GM21360 (cell line): ENCODE measurements at regions not wholly inside any gene's neighbourhood (a gene's known extent, or its start where the extent isn't known, plus 50 kb on each side); places are given as distances from the start of the nearest gene placed in this dataset.
"Not testable (repeated sequence)": the region's sequence is repeated elsewhere in the genome, so short reads cannot be mapped to it uniquely, and the experiment has no call there.

Experiments used
- ATAC-seq: cut with Tn5 transposase; IDR thresholded peaks from one replicate; pipeline ENCODE4 v1.9.1; 2021; ENCODE audit warnings: mild to moderate bottlenecking, moderate library complexity; ENCODE audit not compliant: unreplicated experiment

GRCh38 chr13:103523858-103524257, 457.6 kb upstream of the SLC10A2 start:
- no peak for ATAC-seq

- ATAC-seq, result no peak
These were observed 455.3 kb upstream of the SLC10A2 start for GRCh38 chr13:103521532-103521931.

- no peak for ATAC-seq
These were observed 451.5 kb upstream of the SLC10A2 start for GRCh38 chr13:103517768-103518102.

GRCh38 chr13:103517066-103517767, 451.0 kb upstream of the SLC10A2 start:
- no peak for ATAC-seq

GRCh38 chr13:103516015-103516795, 450.0 kb upstream of the SLC10A2 start:
- no peak for ATAC-seq

GRCh38 chr13:103515410-103515809, 449.2 kb upstream of the SLC10A2 start:
- ATAC-seq, result no peak

- no peak for ATAC-seq
These were observed 448.4 kb upstream of the SLC10A2 start for GRCh38 chr13:103514619-103515018.

GRCh38 chr13:103514188-103514587, 448.0 kb upstream of the SLC10A2 start:
- ATAC-seq, result no peak

- no peak for ATAC-seq
These were observed 443.9 kb upstream of the SLC10A2 start for GRCh38 chr13:103510007-103510535.

GRCh38 chr13:103497404-103497803, 431.2 kb upstream of the SLC10A2 start:
- ATAC-seq, result no peak

- ATAC-seq, result no peak
These were observed 421.6 kb upstream of the SLC10A2 start for GRCh38 chr13:103487841-103488240.

- ATAC-seq, result no peak
These were observed 406.9 kb upstream of the SLC10A2 start for GRCh38 chr13:103473081-103473480.

- no peak for ATAC-seq
These were observed 405.7 kb upstream of the SLC10A2 start for GRCh38 chr13:103471896-103472295.

GRCh38 chr13:103469771-103470170, 403.6 kb upstream of the SLC10A2 start:
- ATAC-seq, result no peak

- no peak for ATAC-seq
These were observed 400.5 kb upstream of the SLC10A2 start for GRCh38 chr13:103466761-103467160.

- ATAC-seq, result not testable (repeated sequence)
These were observed 394.0 kb upstream of the SLC10A2 start for GRCh38 chr13:103460246-103460645.

GRCh38 chr13:103457050-103457449, 390.8 kb upstream of the SLC10A2 start:
- not testable (repeated sequence) for ATAC-seq

GRCh38 chr13:103451656-103452055, 385.4 kb upstream of the SLC10A2 start:
- ATAC-seq, result no peak

- no peak for ATAC-seq
These were observed 377.4 kb upstream of the SLC10A2 start for GRCh38 chr13:103443604-103444003.

- ATAC-seq, result no peak
These were observed 371.4 kb upstream of the SLC10A2 start for GRCh38 chr13:103437651-103438050.

GRCh38 chr13:103436057-103436654, 369.9 kb upstream of the SLC10A2 start:
- no peak for ATAC-seq

GRCh38 chr13:103431856-103432255, 365.6 kb upstream of the SLC10A2 start:
- ATAC-seq, result no peak
